Trophoblast cell (in vitro differentiated cells and primary cell): ENCODE measurements at regions not wholly inside any gene's neighbourhood (a gene's known extent, or its start where the extent isn't known, plus 50 kb on each side); places are given as distances from the start of the nearest gene placed in this dataset.
"Not testable (repeated sequence)": the region's sequence is repeated elsewhere in the genome, so short reads cannot be mapped to it uniquely, and the experiment has no call there.

Experiments
- DNase-seq, 2 donors: peaks; one replicate each; pipeline ENCODE4 v3.0.0-alpha.2; 2016
- H2AFZ ChIP-seq: 2 replicates; pipeline ENCODE4 v1.6.1; 2013; ENCODE audit warnings: low read length, moderate library complexity, mild to moderate bottlenecking; ENCODE audit not compliant: insufficient read depth, poor library complexity
- H2AK5ac ChIP-seq: 2 replicates; pipeline ENCODE4 v1.6.1; 2013; ENCODE audit warnings: mild to moderate bottlenecking, low read length
- H2BK120ac ChIP-seq: 2 replicates; pipeline ENCODE4 v1.6.1; 2013; ENCODE audit warnings: low read length, mild to moderate bottlenecking, moderate library complexity; ENCODE audit not compliant: insufficient read depth, poor library complexity
- H2BK12ac ChIP-seq: 2 replicates; pipeline ENCODE4 v1.6.1; 2013; ENCODE audit warnings: mild to moderate bottlenecking, low read length, moderate library complexity
- H2BK5ac ChIP-seq: 2 replicates; pipeline ENCODE4 v1.6.1; 2013; ENCODE audit warnings: low read length, low read depth, moderate library complexity, mild to moderate bottlenecking; ENCODE audit not compliant: poor library complexity
- H3K14ac ChIP-seq: 2 replicates; pipeline ENCODE4 v1.6.1; 2013; ENCODE audit warnings: mild to moderate bottlenecking, low read length
- H3K18ac ChIP-seq: 2 replicates; pipeline ENCODE4 v1.6.1; 2013; ENCODE audit warnings: mild to moderate bottlenecking, low read length
- H3K23ac ChIP-seq: 2 replicates; pipeline ENCODE4 v1.6.1; 2013; ENCODE audit warnings: low read length
- H3K27ac ChIP-seq: 2 replicates; pipeline ENCODE4 v1.5.1; 2013; ENCODE audit warnings: low read depth, mild to moderate bottlenecking, inconsistent platforms, low read length, moderate library complexity
- H3K27me3 ChIP-seq: 2 replicates; pipeline ENCODE4 v1.6.1; 2013; ENCODE audit warnings: inconsistent platforms, mild to moderate bottlenecking, low read length, moderate library complexity; ENCODE audit not compliant: insufficient read depth
- H3K36me3 ChIP-seq, 2 experiments: 1 replicate in 1 of 2; 2 replicates in 1 of 2; pipeline ENCODE4 v1.6.1; 2013; ENCODE audit warnings: low read length in 2 of 2, mild to moderate bottlenecking in 2 of 2, moderate library complexity in 1 of 2; ENCODE audit not compliant: insufficient read depth in 2 of 2, control insufficient read depth in 1 of 2
- H3K4ac ChIP-seq: 2 replicates; pipeline ENCODE4 v1.6.1; 2013; ENCODE audit warnings: low read depth, mild to moderate bottlenecking, low read length, moderate library complexity
- H3K4me1 ChIP-seq, 2 experiments: 1 replicate in 1 of 2; 2 replicates in 1 of 2; pipeline ENCODE4 v1.6.1; 2013; ENCODE audit warnings: low read length in 2 of 2, mild to moderate bottlenecking in 2 of 2, moderate library complexity in 1 of 2; ENCODE audit not compliant: insufficient read depth in 2 of 2, control insufficient read depth in 1 of 2
- H3K4me2 ChIP-seq: 2 replicates; pipeline ENCODE4 v1.6.1; 2013; ENCODE audit warnings: inconsistent platforms, mild to moderate bottlenecking, low read length, moderate library complexity
- H3K4me3 ChIP-seq: 2 replicates; pipeline ENCODE4 v1.5.1; 2013; ENCODE audit warnings: mild to moderate bottlenecking, low read depth, low read length, inconsistent platforms
- H3K79me1 ChIP-seq: one replicate; pipeline ENCODE4 v1.6.1; 2013; ENCODE audit warnings: low read length
- H3K79me2 ChIP-seq: 2 replicates; pipeline ENCODE4 v1.6.1; 2013; ENCODE audit warnings: low read length, mild to moderate bottlenecking; ENCODE audit not compliant: control insufficient read depth, insufficient read depth, poor library complexity
- H3K9ac ChIP-seq: 2 replicates; pipeline ENCODE4 v1.6.1; 2013; ENCODE audit warnings: mild to moderate bottlenecking, low read length
- H3K9me3 ChIP-seq: 2 replicates; pipeline ENCODE4 v1.6.1; 2013; ENCODE audit warnings: low read depth, mild to moderate bottlenecking, control low read depth, inconsistent platforms, low read length; ENCODE audit not compliant: insufficient read depth
- H4K12ac ChIP-seq: 2 replicates; pipeline ENCODE4 v1.6.1; 2013; ENCODE audit warnings: low read depth, mild to moderate bottlenecking, low read length, moderate library complexity
- H4K8ac ChIP-seq: 2 replicates; pipeline ENCODE4 v1.6.1; 2013; ENCODE audit warnings: low read depth, mild to moderate bottlenecking, low read length, moderate library complexity
- H4K91ac ChIP-seq: one replicate; pipeline ENCODE4 v1.6.1; 2013; ENCODE audit warnings: low read depth, mild to moderate bottlenecking, low read length, moderate library complexity
- WGBS: extraction: QIAGEN DNeasy Blood & Tissue Kit; methylation state at CpG from one replicate; pipeline ENCODE4 v1.1.7; 2013; ENCODE audit warnings: missing lambda C conversion rate; ENCODE audit not compliant: insufficient read length, insufficient coverage; ENCODE audit errors: extremely low coverage; 5-methylcytosine and 5-hydroxymethylcytosine counted together

GRCh38 chr13:111679645-111680044 is 359.2 kb downstream of the TEX29 start:
- H3K4ac ChIP-seq, H2BK120ac ChIP-seq, H3K27me3 ChIP-seq, H3K9ac ChIP-seq, H3K9me3 ChIP-seq, H3K4me2 ChIP-seq, H2AK5ac ChIP-seq, H2BK12ac ChIP-seq, H3K14ac ChIP-seq, DNase-seq, H4K91ac ChIP-seq, H3K79me1 ChIP-seq, H4K12ac ChIP-seq, H3K36me3 ChIP-seq, H3K27ac ChIP-seq, H3K4me1 ChIP-seq, H3K18ac ChIP-seq, H3K23ac ChIP-seq, H2AFZ ChIP-seq, H3K4me3 ChIP-seq, H3K79me2 ChIP-seq, H4K8ac ChIP-seq, H2BK5ac ChIP-seq: not testable (repeated sequence)
- no CpG with 5 or more reads among the region's 15 CpGs for WGBS

DNA sequence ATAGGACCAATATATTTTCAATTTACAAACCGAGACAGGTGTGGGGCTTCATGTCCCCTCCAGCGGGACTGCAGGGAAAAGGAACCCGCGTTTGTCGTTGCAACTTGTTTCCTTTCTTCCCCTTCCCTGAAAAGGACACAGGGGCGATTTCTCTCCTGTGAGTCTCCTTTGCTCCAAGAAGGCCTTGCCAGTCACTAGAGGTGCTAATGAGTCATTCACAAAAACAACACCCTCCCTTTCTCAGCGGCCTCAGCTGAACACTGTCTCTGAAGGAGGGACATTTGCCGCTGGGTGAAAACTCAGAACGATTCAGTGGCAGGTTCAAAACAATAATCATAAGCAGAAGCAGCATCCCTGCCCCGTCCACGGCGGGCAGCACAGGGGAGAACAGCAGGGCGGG is 359.7 kb downstream of the TEX29 start:
- not testable (repeated sequence) for H2BK5ac ChIP-seq, H3K9ac ChIP-seq, H3K4ac ChIP-seq, H3K9me3 ChIP-seq, H3K79me1 ChIP-seq, H4K12ac ChIP-seq, H3K4me1 ChIP-seq, H3K27me3 ChIP-seq, H4K91ac ChIP-seq, H3K18ac ChIP-seq, H2BK120ac ChIP-seq, H3K4me2 ChIP-seq, H2AK5ac ChIP-seq, H3K79me2 ChIP-seq, H3K14ac ChIP-seq, DNase-seq, H3K4me3 ChIP-seq, H4K8ac ChIP-seq, H3K36me3 ChIP-seq, H3K23ac ChIP-seq, H2BK12ac ChIP-seq, H3K27ac ChIP-seq, H2AFZ ChIP-seq
- no CpG with 5 or more reads among the region's 13 CpGs for WGBS

DNA sequence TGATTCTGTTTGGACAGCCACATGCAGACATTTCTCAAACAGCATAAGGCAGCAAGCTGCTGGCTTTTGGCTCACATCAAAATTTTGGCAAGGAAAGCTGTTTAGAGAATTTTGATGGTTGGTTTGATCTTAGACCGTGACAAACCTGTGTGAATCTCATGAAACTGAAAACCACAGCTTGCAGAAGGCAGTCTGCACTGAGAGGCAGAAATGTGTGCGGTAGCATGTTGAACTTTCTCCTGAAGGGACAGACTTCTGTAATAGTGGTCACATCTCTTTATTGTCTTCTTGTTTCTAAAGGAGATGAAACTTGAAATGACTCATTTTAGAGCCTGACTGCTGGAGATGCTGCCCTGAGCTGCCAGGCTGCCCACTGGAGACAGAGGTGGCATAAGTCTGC is 371.6 kb downstream of the TEX29 start:
- H3K27ac ChIP-seq, H3K14ac ChIP-seq, H3K79me2 ChIP-seq, DNase-seq, H4K8ac ChIP-seq, H2AFZ ChIP-seq, H3K4me1 ChIP-seq, H3K4me3 ChIP-seq, H3K23ac ChIP-seq, H2BK120ac ChIP-seq, H3K4me2 ChIP-seq, H3K36me3 ChIP-seq, H3K4ac ChIP-seq, H3K9ac ChIP-seq, H3K79me1 ChIP-seq, H2AK5ac ChIP-seq, H2BK5ac ChIP-seq, H3K27me3 ChIP-seq, H4K12ac ChIP-seq, H3K9me3 ChIP-seq, H2BK12ac ChIP-seq, H4K91ac ChIP-seq, H3K18ac ChIP-seq: not testable (repeated sequence)
- no CpG with 5 or more reads among the region's 2 CpGs for WGBS

- not testable (repeated sequence) for H3K79me1 ChIP-seq, H3K23ac ChIP-seq, H3K9me3 ChIP-seq, H2AFZ ChIP-seq, H3K79me2 ChIP-seq, H4K8ac ChIP-seq, H3K4me3 ChIP-seq, H3K18ac ChIP-seq, H3K9ac ChIP-seq, H2AK5ac ChIP-seq, H3K4me1 ChIP-seq, H2BK5ac ChIP-seq, H2BK12ac ChIP-seq, DNase-seq, H3K36me3 ChIP-seq, H3K4ac ChIP-seq, H3K14ac ChIP-seq, H2BK120ac ChIP-seq, H3K27me3 ChIP-seq, H3K27ac ChIP-seq, H3K4me2 ChIP-seq, H4K91ac ChIP-seq, H4K12ac ChIP-seq
- no CpG with 5 or more reads among the region's 11 CpGs for WGBS
Observed at GRCh38 chr13:111696121-111696520, 370.8 kb upstream of the SOX1 start.
